GM18519 (cell line): ENCODE measurements at regions not wholly inside any gene's neighbourhood (a gene's known extent, or its start where the extent isn't known, plus 50 kb on each side); places are given as distances from the start of the nearest gene placed in this dataset.

Source experiments
- ATAC-seq: cut with Tn5 transposase; IDR thresholded peaks from one replicate; pipeline ENCODE4 v1.9.1; 2021; ENCODE audit warnings: mild to moderate bottlenecking, moderate library complexity; ENCODE audit not compliant: unreplicated experiment, low FRiP score

- no peak for ATAC-seq
These were observed 193.9 kb downstream of the FIGN start for GRCh38 chr2:163541943-163542342.

DNA sequence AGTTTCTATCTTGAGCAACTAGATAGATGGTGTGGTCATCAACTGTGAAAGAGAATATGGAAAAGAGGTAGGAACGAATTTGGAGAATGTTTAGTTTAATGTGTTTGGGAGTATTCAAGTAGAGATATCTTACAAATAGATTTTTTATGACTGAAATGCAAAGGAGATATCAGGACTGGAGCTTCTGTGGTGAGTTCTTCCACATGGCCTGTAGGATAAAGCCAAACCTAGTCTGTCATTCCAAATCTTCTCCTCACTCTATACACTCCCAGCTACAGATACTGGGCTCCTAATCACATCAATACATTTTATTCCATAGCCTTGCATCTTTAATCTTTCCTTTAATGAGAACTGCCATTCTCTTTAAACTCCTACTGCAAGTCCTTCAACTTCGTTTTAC lies 194.3 kb downstream of the FIGN start:
- no peak for ATAC-seq

- no peak for ATAC-seq
These were observed 207.1 kb downstream of the FIGN start for GRCh38 chr2:163528640-163529217.

DNA sequence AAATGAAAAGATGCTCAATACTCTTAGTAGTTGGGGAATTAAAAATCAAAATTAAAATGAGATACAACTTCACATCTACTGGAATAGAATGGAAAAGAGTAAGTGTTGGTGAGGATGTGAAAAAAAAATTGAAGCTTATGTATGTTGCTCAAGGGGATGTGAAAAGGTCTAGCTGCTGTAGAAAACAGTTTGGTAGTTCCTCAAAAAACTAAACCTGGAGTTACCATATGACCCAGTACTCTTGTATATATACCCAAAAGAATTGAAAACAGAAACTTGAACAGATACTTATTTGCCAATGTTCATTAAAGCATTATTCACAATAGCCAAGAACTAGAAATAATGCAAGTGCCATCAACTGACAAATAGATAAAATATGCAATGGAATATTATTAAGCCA lies 208.4 kb downstream of the FIGN start:
- ATAC-seq, result no peak

DNA sequence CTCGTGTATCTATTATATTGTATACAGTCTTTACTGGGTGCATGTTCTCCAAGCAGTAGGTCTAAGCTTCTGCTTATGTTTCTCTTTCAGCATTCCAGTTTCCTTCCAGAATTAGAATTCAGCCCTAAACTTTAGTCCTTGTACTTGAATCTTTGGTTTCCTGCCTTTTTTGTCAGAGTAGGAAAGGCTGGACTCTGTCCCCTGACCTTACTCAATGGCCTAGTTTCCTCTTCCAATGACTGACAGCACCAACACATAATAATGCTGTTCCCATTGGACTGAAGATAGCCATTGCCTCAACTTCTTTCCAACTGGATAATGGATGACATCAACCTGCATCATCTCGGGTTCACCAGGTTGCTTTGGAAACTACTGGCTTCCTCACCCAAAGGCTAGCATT lies 217.0 kb downstream of the FIGN start:
- ATAC-seq, result no peak

DNA sequence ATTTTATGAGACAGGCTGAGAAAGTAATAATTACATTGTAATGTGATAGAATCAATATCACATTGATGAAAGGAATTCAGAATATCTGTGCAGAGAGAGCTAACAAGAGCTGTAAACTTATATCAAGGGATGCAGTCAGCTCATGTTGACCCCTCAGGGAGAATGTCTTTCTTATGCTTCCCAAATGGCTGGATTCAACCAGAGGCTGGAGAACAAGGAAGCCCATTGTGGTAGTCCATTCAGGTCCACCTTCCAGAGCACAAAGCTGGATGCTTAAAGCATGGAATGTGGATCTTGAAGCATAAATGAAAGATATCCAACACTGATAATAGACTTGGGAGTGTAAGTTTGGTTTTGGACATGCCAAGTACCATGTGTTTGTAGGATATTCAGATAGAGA lies 220.0 kb downstream of the FIGN start:
- ATAC-seq, result no peak

DNA sequence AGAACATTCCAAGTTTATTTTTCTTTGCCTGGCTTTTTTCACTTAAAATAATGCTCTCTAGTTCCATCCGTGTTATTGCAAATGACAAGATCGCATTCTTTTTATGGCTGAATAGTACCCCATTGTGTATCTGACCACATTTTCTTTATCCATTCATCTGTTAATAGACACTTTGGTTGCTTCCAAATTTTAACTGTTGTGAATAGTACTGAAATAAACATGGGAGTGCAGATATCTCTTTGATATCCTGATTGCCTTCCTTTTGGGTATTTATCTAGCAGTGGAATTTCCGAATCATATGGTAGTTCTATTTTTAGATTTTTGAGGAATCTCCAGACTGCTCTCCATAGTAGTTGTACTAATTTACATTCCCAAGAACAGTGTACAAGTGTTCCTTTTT lies 230.5 kb downstream of the FIGN start:
- no peak for ATAC-seq

DNA sequence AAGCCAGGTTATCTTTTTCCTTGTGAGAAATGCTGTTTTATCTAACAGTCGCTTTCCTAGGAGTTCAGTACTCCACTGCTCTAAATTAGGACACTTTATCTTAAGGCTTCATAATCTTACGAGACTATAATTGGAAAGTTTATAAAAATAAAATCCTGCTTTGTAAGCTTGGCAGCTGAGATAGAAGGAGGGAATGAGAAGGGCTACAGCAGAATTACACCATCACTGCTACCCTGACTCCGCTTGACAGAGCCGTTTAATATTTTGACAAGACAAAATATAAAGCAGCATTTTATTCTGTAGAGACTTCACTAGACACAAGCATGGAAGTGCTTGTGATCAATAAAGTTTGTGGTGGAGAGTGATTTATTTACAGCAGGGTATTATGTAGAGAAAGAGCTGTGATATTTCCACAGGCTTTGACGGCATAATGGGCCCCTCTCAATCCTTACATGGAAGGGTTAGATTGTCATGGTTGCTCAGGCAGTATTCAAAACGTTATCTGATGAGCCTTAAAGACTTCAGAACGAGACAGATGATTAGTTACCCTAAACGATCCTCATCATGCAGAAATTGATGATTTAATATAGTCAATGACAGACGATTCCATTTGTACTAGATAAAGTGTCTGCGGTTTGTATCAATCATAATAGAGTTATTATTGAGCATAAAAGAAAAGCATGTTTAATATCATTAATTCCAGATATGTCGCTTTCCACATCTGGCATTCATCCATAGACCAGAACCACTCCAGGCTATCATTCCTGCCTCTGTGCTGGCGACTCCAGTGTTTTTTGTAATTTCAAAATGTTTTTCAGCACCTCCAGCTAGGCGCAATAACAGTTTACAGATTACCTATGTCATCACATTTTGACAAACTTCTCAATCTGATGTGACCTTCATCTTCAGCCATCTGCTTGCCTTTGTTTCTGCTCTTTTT lies 242.2 kb downstream of the FIGN start:
- ATAC-seq, result no peak

DNA sequence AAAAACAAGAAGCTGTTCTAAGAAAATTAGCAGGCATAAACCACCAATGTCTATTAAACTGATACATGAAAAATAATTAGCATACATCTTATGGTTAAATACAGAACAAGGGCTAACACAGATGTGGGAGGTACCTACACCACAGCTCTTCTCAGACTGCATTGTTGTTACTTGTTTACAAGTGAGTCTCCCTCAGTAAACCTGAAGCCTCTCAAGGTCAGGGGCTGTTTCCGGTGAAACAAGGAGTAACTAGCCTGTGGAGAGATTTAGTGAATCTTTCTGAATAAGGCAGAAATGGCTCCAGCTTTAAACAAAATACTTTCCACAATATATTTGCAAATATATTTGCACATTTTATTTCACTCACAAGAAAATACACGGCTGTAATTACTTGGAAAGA lies 244.0 kb downstream of the FIGN start:
- no peak for ATAC-seq

DNA sequence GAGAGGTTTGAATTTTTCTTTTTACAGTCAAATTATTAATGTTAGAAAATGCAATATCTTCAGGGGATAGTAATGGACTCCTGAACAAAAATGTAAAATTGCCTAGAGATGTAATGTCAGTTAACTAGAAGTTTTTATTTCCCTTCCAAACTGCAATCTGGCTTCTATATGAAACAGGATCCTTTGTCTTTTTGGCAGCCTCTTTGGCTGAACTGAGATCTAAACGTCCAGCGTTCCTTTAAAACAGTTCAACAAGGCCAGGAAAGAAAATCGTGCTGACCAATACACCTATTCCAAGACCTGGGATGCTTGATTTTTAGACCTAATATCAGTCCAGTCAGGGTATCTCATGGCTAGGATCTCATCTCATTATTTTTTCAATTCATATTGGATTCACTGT lies 245.5 kb downstream of the FIGN start:
- no peak for ATAC-seq

DNA sequence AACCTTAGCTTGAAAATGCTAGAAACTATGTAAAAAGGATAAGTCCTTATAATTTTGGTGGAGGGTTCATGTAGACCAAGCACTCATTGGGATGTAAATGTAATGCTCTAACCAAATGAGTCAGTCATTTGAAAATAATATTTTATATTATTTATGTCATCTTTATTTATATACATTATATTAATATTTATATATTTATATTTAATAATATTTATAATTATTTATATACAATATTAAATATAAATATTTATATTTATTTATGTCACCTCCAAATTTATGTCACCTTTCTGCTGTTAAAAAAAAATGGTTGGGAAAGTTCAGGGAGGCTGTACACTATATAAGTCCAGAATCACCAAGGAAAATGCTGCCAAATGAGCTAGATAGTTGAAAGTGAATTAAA lies 254.3 kb downstream of the FIGN start:
- ATAC-seq, result no peak

DNA sequence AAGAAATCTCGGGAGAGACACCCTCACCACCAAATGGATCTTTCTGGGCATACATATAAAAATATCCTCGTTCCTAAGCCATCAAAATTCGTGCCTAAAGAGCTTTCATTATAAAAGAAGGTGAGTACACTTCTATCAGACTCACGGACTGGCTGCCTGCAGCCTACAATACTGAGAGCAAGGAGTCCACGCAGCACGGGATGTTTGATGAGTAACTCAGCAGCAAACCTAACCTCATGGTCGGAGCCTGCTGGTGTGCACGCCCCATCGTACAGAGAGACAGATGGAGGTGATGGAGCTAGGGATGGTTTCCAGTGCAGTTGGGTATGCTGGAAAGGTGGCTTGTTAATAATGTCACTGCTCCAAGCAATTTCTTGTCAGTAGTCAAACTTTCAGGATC lies 256.2 kb downstream of the FIGN start:
- no peak for ATAC-seq

DNA sequence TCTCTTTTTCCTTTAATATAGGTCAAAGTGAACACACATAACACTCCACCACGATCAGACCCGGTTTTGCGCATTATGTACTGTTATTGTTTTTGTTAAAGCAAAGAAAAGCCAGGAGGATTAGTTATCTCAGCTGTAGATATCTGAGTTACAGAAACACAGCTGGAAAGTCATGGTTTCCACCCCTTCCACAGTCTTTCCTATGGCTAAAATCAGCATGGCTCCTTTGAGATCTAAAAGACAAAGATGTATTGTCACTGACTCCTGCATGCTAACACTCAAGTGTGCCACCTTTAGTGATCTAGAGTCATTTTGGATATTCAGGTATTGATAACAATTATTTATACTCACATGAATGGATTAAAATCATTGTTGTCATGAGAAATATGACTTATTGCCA lies 260.0 kb downstream of the FIGN start:
- no peak for ATAC-seq

DNA sequence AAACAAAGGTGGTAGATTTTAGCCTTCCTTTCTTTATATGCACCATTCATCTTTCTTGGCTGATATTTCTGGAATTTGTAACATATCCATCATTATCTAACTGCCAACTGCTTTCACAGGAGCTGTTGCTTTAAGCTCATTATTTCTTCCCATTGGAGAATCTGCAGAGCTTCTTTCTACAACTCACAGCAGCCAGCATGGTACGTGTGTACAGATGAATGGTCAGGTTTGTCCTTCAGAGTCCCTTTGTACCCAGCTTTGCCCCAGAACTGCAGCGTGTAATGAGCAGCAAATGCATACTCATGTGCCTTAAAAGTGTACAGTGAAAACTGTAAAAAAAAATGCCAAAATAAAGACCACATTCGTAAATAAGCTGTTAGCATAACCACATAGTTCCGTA lies 260.9 kb downstream of the FIGN start:
- no peak for ATAC-seq

GRCh38 chr2:163474319-163474744 lies 261.5 kb downstream of the FIGN start:
- ATAC-seq, result no peak

GRCh38 chr2:163471947-163472346 lies 263.9 kb downstream of the FIGN start:
- ATAC-seq, result no peak

DNA sequence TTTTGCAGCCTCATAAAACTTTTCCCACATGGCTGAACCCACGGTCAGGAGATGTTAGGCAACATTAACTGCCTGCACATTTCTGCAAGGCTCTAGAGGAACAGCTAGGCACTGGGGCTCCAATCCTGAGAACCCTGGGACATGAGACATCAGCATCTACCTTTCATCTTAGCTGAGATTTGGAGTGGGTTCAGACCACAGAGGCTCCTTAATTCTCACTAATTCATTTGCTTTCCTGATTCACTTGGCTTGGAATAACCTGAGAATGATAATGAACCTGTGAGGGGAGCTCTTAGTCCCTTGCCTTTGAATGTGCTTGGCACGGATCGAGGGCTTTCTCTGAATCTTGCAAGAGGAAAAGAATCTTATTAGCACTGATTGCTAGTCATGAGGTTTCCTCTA lies 266.2 kb downstream of the FIGN start:
- ATAC-seq, result no peak

DNA sequence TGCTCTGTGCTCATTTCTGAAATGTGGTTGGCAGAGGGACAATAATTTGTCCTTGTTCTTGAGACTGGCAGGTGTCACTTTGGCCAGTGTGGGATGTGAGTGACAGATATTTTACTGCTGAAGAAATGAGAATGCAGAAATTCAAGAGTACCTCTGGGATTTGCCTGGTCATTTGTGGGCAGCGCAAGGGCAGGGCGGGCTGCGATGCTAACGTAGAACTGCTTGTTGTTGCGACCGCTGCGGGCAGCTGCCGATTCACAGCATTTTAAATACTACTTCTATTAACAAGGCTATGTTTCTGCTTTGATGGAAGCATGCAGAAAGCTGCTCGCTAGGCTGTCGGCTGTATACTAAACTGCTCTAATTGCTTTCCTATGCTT lies 268.6 kb downstream of the FIGN start:
- no peak for ATAC-seq

- ATAC-seq, result no peak
These were observed 269.2 kb downstream of the FIGN start for GRCh38 chr2:163466331-163467250.

DNA sequence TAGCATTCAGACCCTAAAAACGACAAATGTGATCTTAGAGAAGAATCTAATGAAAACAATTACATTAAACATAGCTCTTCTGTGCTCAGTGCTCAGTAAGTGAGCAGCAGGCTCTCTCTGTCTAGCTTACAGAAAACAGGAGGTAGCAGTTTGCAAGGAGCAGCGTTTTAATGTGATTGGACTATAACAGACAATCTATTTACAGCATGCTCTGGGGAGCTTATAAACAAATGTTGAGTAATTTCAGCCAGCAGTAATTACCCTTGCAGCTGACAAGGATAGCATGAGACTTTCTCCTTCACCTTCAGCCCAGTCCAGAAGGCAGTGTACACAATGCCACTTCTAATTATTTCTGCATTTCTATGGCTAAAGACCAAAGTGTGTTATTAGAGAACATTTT lies 270.4 kb downstream of the FIGN start:
- ATAC-seq, result no peak

- ATAC-seq, result no peak
These were observed 272.4 kb downstream of the FIGN start for GRCh38 chr2:163463411-163463810.
